Suppressor macrophage (primary cell): ENCODE measurements at regions not wholly inside any gene's neighbourhood (a gene's known extent, or its start where the extent isn't known, plus 50 kb on each side); places are given as distances from the start of the nearest gene placed in this dataset.

Source experiments
- DNase-seq, 4 experiments: peaks; one replicate each; pipeline ENCODE4 v3.0.0-alpha.2; 2020 to 2022

DNA sequence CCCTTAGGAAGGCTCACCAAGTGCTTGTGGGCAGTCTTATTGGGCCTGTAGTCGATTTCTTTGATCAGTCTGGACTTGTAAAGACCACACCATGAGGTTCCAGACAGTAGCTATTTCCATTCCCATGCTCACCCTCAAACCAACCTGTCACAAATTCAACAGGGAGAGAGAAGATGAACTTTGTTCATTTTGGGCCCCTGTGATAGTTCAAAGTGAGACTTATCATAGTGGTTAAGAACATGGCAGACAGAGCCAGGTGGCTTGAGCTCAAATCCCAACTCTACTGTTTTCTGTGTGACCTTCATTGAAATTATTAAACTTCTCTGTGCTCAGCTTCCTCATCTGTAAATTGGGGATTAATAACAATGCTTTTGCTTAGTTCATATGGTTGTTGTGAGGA lies 53.9 kb upstream of the CTLA4 start:
- no peak for DNase-seq

DNA sequence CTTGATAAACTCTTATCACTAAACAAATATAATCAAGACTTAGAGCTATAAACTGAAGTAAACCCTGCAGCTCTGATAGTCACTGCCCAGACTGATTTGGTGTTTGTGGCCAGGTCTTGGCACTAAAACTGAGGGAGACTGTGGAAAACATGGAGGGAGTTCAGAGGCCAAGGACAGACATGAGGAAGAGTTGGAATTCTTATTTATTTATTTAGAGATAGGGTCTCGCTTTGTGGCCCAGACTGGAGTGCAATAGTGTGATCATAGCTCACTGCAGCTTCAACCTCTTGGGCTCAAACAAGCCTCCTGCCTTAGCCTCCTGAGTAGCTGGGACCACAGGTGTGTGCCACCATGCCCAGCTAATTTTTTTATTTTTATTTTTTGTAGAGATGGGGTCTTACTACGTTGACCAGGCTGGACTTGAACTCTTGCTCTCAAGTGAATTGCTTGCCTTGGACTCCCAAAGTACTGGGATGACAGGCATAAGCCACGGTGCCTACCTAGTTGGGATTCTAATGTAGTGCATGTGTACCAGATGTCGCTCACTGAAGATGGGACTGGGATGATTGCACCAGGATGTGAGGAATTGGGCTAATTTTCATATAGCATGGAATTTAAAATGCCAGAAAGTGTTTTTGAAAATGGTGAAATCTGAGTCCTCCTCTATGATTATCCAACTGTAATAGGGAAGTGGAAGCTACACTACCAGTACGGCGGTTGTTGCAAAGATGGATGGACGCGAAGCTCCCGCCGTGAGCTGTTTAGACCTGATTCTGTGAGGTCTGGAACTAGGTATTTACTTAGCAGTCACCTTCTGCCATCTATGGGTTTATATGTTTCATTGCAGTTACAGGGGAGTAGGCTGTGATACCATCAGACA lies 52.7 kb upstream of the CTLA4 start:
- DNase-seq = peak; percentile 76 to 91 (median 84)

DNA sequence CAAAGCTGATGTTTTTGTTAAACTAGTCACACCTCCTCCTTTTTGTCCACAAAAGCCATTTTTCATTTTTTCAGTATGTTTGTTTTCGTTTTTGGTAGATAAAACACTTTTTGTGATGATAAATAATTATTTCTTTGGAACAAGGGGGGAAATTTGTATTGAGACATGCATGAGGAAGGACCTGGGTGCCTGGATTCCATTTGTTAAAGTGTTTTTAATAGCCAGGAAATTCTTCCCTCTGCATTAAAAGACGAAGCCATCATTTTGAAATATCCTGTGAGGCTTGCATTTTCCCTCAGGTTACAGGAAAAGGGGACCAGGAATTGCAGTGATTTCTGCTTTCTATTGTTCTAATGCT lies 52.1 kb upstream of the CTLA4 start:
- DNase-seq = no peak

DNA sequence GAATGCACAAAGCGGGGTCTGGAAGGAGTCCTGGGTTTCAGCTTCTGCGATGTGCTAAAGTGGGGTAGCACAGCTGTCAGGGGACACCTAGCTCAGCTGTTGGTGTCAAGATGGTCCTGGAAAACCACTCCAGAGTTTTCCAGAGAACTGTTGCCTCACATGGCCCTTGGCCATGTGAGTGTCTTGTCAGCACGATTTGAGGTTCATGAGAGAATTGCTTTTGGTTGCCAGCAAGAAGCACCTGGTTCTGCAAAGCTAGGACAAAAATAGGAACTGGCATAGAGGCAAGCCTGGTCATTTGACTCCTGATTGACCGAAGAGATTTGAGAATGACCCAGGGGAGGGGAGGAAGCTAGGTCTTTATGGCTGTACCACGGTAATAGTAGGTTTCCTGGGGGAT lies 50.4 kb upstream of the CTLA4 start:
- peak in 3 of 4 experiments; percentile 44 to 52 (median 45) for DNase-seq
